ENCODE measurements at regions not wholly inside any gene's neighbourhood (a gene's known extent, or its start where the extent isn't known, plus 50 kb on each side); places are given as distances from the start of the nearest gene placed in this dataset.
"Not testable (repeated sequence)": the region's sequence is repeated elsewhere in the genome, so short reads cannot be mapped to it uniquely, and the experiment has no call there.

- Mint-ChIP-seq H3K27me3 (ENCODE audit: unreplicated experiment) (no peaks in the 10 kb centered on the region), H3K36me3 (ENCODE audit: low read depth, unreplicated experiment) (no peaks in the 10 kb centered on the region), H3K4me1 (ENCODE audit: unreplicated experiment) (no peaks in the 10 kb centered on the region), H3K4me3 (ENCODE audit: unreplicated experiment) (no peak overlapping the region), H3K27ac (ENCODE audit: unreplicated experiment) (no peak overlapping the region), H3K9me3 (ENCODE audit: unreplicated experiment) (no peaks in the 10 kb centered on the region)
- no peak for DNase-seq (ENCODE audit: low spot score)
- TF ChIP-seq, protein P1, sequence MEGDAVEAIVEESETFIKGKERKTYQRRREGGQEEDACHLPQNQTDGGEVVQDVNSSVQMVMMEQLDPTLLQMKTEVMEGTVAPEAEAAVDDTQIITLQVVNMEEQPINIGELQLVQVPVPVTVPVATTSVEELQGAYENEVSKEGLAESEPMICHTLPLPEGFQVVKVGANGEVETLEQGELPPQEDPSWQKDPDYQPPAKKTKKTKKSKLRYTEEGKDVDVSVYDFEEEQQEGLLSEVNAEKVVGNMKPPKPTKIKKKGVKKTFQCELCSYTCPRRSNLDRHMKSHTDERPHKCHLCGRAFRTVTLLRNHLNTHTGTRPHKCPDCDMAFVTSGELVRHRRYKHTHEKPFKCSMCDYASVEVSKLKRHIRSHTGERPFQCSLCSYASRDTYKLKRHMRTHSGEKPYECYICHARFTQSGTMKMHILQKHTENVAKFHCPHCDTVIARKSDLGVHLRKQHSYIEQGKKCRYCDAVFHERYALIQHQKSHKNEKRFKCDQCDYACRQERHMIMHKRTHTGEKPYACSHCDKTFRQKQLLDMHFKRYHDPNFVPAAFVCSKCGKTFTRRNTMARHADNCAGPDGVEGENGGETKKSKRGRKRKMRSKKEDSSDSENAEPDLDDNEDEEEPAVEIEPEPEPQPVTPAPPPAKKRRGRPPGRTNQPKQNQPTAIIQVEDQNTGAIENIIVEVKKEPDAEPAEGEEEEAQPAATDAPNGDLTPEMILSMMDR (IDR thresholded peaks at IDR 0.05; ENCODE audit: unreplicated experiment), result no peak
These were observed 67.8 kb upstream of the CSNK1A1L start for GRCh38 chr13:37173214-37173613.

GRCh38 chr13:37172226-37172625, 66.8 kb upstream of the CSNK1A1L start:
- not testable (repeated sequence) for H3K4me3 Mint-ChIP-seq (ENCODE audit: unreplicated experiment); H3K27me3 Mint-ChIP-seq (ENCODE audit: unreplicated experiment); H3K36me3 Mint-ChIP-seq (ENCODE audit: low read depth, unreplicated experiment); H3K9me3 Mint-ChIP-seq (ENCODE audit: unreplicated experiment); H3K4me1 Mint-ChIP-seq (ENCODE audit: unreplicated experiment); H3K27ac Mint-ChIP-seq (ENCODE audit: unreplicated experiment); DNase-seq (ENCODE audit: low spot score)

GRCh38 chr13:37168926-37169325, 63.5 kb upstream of the CSNK1A1L start:
- H3K4me3 Mint-ChIP-seq (ENCODE audit: unreplicated experiment), result no peak overlapping the region
- no peaks in the 10 kb centered on the region for H3K9me3 Mint-ChIP-seq (ENCODE audit: unreplicated experiment)
- H3K36me3 Mint-ChIP-seq (ENCODE audit: low read depth, unreplicated experiment), result no peaks in the 10 kb centered on the region
- no peaks in the 10 kb centered on the region for H3K27me3 Mint-ChIP-seq (ENCODE audit: unreplicated experiment)
- H3K4me1 Mint-ChIP-seq (ENCODE audit: unreplicated experiment), result no peaks in the 10 kb centered on the region
- no peak for DNase-seq (ENCODE audit: low spot score)
- H3K27ac Mint-ChIP-seq (ENCODE audit: unreplicated experiment), result no peak overlapping the region
- TF ChIP-seq, protein P1 (IDR thresholded peaks at IDR 0.05; ENCODE audit: unreplicated experiment), result no peak

DNA sequence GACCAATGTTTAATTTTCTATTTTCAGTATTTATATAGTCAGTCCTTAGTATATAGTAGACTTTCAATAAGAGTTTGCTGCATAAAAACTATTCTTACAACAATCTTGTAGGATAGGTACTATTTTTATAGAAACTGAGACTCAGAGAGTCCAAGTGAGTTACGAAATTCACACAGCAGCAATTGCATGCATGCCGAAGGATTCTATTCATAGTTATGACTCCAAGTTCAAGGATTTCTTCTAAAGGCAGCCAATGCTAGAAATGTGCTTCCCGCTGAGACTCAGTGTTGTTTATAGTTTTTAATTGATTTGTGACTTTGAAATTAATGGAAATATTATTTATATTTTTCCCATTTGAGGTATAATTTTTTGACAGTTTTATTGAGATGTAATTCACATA, 62.7 kb upstream of the CSNK1A1L start:
- no peak overlapping the region for H3K27ac Mint-ChIP-seq (ENCODE audit: unreplicated experiment)
- no peaks in the 10 kb centered on the region for H3K27me3 Mint-ChIP-seq (ENCODE audit: unreplicated experiment)
- H3K36me3 Mint-ChIP-seq (ENCODE audit: low read depth, unreplicated experiment), result no peaks in the 10 kb centered on the region
- H3K9me3 Mint-ChIP-seq (ENCODE audit: unreplicated experiment), result no peaks in the 10 kb centered on the region
- DNase-seq (ENCODE audit: low spot score), result no peak
- H3K4me1 Mint-ChIP-seq (ENCODE audit: unreplicated experiment), result no peaks in the 10 kb centered on the region
- TF ChIP-seq, protein P1 (IDR thresholded peaks at IDR 0.05; ENCODE audit: unreplicated experiment), result no peak
- H3K4me3 Mint-ChIP-seq (ENCODE audit: unreplicated experiment), result no peak overlapping the region

DNA sequence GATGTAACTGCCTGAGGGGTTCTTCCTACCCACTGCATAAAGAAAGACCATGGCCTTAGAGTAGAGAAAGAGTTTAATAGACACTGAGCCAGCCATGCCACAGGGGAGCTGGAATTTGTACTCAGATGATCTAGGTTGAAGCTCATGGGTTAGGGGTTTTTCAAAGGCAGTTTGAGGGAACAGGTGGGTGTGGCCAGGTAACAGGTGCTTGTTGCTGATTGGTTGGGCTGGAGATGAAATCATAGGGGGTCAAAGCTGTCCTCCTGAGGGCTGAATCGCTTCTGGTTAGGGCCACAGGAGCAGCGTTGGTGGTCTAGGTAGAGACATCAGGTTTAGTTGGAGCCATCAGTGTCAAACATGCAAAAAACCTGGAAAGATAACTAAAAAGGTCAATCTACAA, 59.2 kb upstream of the CSNK1A1L start:
- Mint-ChIP-seq H3K4me3 (ENCODE audit: unreplicated experiment) (no peak overlapping the region), H3K36me3 (ENCODE audit: low read depth, unreplicated experiment) (no peaks in the 10 kb centered on the region), H3K27me3 (ENCODE audit: unreplicated experiment) (no peaks in the 10 kb centered on the region), H3K9me3 (ENCODE audit: unreplicated experiment) (no peaks in the 10 kb centered on the region), H3K4me1 (ENCODE audit: unreplicated experiment) (no peaks in the 10 kb centered on the region), H3K27ac (ENCODE audit: unreplicated experiment) (no peak overlapping the region)
- TF ChIP-seq, protein P1 (IDR thresholded peaks at IDR 0.05; ENCODE audit: unreplicated experiment), result no peak
- no peak for DNase-seq (ENCODE audit: low spot score)

Measured in endothelial cell (in vitro differentiated cells).